Osteocyte (in vitro differentiated cells): ENCODE measurements at regions not wholly inside any gene's neighbourhood (a gene's known extent, or its start where the extent isn't known, plus 50 kb on each side); places are given as distances from the start of the nearest gene placed in this dataset.

ENCODE experiments used
- DNase-seq: peaks from one replicate; pipeline ENCODE4 v3.0.0; 2021; ENCODE audit warnings: mixed read lengths; ENCODE audit not compliant: unreplicated experiment; ENCODE audit errors: extremely low spot score
- H3K27ac Mint-ChIP-seq: one replicate; pipeline ENCODE4 v1.8.0; 2021; ENCODE audit warnings: mild to moderate bottlenecking, mixed read lengths; ENCODE audit not compliant: unreplicated experiment
- H3K27me3 Mint-ChIP-seq: one replicate; pipeline ENCODE4 v1.8.0; 2021; ENCODE audit warnings: mixed read lengths; ENCODE audit not compliant: unreplicated experiment
- H3K36me3 Mint-ChIP-seq: one replicate; pipeline ENCODE4 v1.8.0; 2021; ENCODE audit warnings: mixed read lengths; ENCODE audit not compliant: unreplicated experiment
- H3K4me1 Mint-ChIP-seq: one replicate; pipeline ENCODE4 v1.8.0; 2021; ENCODE audit warnings: mixed read lengths; ENCODE audit not compliant: unreplicated experiment
- H3K4me3 Mint-ChIP-seq: one replicate; pipeline ENCODE4 v1.8.0; 2021; ENCODE audit warnings: mild to moderate bottlenecking, moderate library complexity, mixed read lengths; ENCODE audit not compliant: unreplicated experiment
- H3K9me3 Mint-ChIP-seq: one replicate; pipeline ENCODE4 v1.8.0; 2021; ENCODE audit warnings: mixed read lengths; ENCODE audit not compliant: unreplicated experiment
- TF ChIP-seq, protein P1 (sequence below): fragments of 200-600 bp; sonication (generic); IDR thresholded peaks from 2 replicates; pipeline ENCODE4 v1.5.0; 2021; ENCODE audit warnings: antibody characterized with exemption, mild to moderate bottlenecking, moderate library complexity

DNA sequence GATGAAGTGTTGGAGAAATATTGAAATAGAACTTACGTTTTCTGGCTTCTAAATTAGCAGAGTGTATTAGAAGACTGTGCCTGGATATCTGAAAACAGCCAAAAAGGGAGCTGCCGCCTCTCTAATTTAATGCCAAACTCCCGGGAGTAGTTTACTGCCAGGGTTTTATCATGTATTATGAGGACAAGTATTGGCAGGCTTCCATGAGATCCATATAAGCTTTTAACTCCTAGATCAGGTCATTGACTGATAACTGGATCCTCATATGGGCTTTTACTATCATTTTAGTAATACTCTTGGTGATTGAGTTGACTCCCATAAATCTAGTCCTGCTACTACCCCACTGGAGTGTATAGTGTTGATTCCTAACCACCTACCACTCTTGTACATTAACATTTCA, 178.4 kb upstream of the CXADR start:
- no peaks in the 10 kb centered on the region for H3K4me1 Mint-ChIP-seq
- TF ChIP-seq, protein P1, sequence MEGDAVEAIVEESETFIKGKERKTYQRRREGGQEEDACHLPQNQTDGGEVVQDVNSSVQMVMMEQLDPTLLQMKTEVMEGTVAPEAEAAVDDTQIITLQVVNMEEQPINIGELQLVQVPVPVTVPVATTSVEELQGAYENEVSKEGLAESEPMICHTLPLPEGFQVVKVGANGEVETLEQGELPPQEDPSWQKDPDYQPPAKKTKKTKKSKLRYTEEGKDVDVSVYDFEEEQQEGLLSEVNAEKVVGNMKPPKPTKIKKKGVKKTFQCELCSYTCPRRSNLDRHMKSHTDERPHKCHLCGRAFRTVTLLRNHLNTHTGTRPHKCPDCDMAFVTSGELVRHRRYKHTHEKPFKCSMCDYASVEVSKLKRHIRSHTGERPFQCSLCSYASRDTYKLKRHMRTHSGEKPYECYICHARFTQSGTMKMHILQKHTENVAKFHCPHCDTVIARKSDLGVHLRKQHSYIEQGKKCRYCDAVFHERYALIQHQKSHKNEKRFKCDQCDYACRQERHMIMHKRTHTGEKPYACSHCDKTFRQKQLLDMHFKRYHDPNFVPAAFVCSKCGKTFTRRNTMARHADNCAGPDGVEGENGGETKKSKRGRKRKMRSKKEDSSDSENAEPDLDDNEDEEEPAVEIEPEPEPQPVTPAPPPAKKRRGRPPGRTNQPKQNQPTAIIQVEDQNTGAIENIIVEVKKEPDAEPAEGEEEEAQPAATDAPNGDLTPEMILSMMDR = no peak

DNA sequence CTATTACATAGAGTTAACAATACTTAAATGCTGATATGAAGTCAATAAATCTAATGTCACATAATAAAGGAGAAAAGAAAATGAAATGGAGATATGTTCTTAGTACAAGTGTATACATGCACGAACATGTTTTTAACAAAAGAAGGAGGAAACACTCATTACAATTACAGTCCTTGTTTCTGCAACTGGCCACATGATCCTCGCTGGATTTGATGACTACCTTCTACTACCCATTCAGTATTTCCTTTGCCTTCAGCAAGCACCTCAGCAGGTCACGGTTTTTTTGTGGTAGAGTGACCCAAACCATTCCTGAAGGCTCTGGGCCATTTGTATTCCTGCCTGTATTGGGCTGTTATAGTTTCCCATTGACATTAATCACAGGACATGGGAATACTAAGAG, 172.8 kb upstream of the CXADR start:
- TF ChIP-seq, protein P1 = no peak
- Mint-ChIP-seq H3K27ac (no peak overlapping the region), H3K9me3 (peaks cover 32% of the 10 kb centered on the region), H3K27me3 (no peaks in the 10 kb centered on the region), H3K4me3 (no peak overlapping the region), H3K36me3 (no peaks in the 10 kb centered on the region), H3K4me1 (no peaks in the 10 kb centered on the region)
- DNase-seq = no peak

More for the DNA sequence above, 178.4 kb upstream of the CXADR start:
- DNase-seq = no peak
- Mint-ChIP-seq H3K9me3 (peaks cover 4% of the 10 kb centered on the region), H3K4me3 (no peak overlapping the region), H3K27me3 (no peaks in the 10 kb centered on the region), H3K36me3 (no peaks in the 10 kb centered on the region), H3K27ac (no peak overlapping the region)

DNA sequence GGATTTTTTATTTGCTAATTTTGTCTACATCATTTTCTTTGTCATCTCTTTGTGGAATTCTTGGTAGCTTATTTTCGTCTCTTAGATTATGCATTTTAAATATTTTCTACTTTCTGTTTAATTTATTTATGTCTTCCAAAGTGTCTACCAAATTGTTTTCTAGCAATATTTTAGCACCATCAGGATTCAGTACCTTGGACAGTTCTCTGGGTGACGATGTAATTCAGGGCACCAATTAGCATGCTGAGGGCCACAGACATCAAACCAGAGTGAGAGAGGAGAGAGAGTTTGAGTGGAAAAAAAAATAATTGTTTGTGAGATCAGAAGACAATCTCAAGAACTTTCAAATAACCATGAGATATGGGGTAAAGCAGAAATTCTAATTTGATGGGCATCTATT, 169.8 kb upstream of the CXADR start:
- no peak overlapping the region for H3K4me3 Mint-ChIP-seq
- H3K36me3 Mint-ChIP-seq = no peaks in the 10 kb centered on the region
- H3K27me3 Mint-ChIP-seq = no peaks in the 10 kb centered on the region
- no peak for DNase-seq
- H3K27ac Mint-ChIP-seq = no peak overlapping the region
- no peaks in the 10 kb centered on the region for H3K4me1 Mint-ChIP-seq
- H3K9me3 Mint-ChIP-seq = peaks cover 40% of the 10 kb centered on the region
- TF ChIP-seq, protein P1 = no peak

DNA sequence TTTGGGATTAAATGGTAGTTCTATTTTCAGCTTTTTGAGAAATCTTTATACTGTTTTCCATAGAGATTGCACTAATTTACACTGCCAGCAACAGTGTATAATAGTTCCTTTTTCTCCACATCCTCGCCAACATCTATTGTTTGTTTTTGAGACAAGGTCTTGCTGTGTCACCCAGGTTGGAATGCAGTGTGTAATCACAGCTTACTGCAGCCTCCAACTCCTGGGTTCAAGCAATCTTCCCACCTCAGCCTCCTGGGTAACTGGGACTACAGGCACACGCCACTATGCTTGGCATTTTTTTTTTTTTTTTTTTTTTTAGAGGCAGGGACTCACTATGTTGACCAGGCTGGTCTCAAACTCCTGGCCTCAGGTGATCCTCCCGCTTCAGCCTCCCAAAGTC, 164.5 kb upstream of the CXADR start:
- H3K27ac Mint-ChIP-seq = no peak overlapping the region
- H3K9me3 Mint-ChIP-seq = peaks cover 32% of the 10 kb centered on the region
- DNase-seq = no peak
- no peak overlapping the region for H3K4me3 Mint-ChIP-seq
- H3K36me3 Mint-ChIP-seq = no peaks in the 10 kb centered on the region
- TF ChIP-seq, protein P1 = no peak
- H3K27me3 Mint-ChIP-seq = no peaks in the 10 kb centered on the region
- H3K4me1 Mint-ChIP-seq = no peaks in the 10 kb centered on the region

DNA sequence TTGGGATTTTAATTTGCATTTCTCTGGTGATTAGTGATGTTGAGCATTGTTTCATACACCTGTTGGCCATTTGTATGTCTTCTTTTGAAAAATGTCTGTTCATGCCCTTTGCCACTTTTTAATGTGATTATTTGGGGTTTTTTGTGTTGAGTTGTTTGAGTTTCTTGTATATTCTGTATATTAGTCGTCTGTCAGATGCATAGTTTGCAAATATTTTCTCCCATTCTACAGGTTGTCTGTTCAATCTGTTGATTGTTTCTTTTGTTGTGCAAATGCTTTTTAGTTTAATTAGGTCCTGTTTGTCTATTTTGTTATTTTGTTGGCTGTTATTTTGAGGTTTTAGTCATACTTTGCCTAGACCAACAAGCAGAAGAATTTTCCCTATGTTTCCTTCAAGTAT, 164.0 kb upstream of the CXADR start:
- DNase-seq = no peak
- Mint-ChIP-seq H3K36me3 (no peaks in the 10 kb centered on the region), H3K4me3 (no peak overlapping the region), H3K4me1 (no peaks in the 10 kb centered on the region), H3K27me3 (no peaks in the 10 kb centered on the region), H3K9me3 (peaks cover 32% of the 10 kb centered on the region), H3K27ac (no peak overlapping the region)
- TF ChIP-seq, protein P1 = no peak
